GM12874 (cell line): ENCODE measurements at regions not wholly inside any gene's neighbourhood (a gene's known extent, or its start where the extent isn't known, plus 50 kb on each side); places are given as distances from the start of the nearest gene placed in this dataset.

ENCODE experiments used
- TF ChIP-seq, protein P1 (sequence below): IDR thresholded peaks from 2 replicates; pipeline ENCODE4 v1.5.1; 2011; ENCODE audit warnings: low read depth, mild to moderate bottlenecking, control low read depth, low read length, moderate library complexity; ENCODE audit not compliant: insufficient read depth

DNA sequence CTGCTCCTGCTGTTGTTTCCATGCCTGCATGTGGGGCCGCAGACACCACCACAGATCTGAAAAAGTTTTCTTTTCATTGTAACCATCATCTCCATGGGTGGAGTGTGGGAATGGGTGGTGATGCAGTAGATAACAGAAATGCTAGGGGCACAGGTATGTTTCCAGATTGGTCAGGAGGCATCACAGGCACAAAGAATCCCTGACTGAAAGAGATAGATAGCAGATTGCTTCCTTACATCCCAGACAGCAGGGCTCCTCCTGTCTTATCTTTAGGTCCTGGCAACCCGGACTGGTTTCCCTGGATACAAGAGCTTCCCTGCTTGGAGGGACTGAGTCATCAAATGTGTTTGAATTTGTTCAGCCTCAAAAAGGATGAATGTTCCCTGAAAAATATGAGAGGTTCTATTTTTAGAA, 1937.6 kb downstream of the PCDH9 start:
- TF ChIP-seq, protein P1, sequence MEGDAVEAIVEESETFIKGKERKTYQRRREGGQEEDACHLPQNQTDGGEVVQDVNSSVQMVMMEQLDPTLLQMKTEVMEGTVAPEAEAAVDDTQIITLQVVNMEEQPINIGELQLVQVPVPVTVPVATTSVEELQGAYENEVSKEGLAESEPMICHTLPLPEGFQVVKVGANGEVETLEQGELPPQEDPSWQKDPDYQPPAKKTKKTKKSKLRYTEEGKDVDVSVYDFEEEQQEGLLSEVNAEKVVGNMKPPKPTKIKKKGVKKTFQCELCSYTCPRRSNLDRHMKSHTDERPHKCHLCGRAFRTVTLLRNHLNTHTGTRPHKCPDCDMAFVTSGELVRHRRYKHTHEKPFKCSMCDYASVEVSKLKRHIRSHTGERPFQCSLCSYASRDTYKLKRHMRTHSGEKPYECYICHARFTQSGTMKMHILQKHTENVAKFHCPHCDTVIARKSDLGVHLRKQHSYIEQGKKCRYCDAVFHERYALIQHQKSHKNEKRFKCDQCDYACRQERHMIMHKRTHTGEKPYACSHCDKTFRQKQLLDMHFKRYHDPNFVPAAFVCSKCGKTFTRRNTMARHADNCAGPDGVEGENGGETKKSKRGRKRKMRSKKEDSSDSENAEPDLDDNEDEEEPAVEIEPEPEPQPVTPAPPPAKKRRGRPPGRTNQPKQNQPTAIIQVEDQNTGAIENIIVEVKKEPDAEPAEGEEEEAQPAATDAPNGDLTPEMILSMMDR, result no peak

DNA sequence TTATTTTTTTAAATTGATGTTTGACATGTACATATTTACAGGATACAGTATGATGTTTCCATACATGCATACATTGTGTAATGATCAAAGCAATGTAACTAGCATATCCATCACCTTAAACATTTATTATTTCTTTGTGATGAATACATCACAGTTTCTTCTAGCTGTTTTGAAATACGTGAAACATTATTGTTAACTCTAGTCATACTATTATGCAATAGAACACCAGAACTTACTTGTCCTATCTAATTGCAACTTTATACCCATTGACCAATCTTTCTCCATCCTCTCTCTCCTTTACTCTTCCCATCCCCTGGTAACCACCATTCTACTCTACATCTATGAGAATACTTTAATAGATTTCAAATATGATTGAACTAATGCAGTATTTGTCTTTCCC, 1942.7 kb downstream of the PCDH9 start:
- TF ChIP-seq, protein P1, result no peak

DNA sequence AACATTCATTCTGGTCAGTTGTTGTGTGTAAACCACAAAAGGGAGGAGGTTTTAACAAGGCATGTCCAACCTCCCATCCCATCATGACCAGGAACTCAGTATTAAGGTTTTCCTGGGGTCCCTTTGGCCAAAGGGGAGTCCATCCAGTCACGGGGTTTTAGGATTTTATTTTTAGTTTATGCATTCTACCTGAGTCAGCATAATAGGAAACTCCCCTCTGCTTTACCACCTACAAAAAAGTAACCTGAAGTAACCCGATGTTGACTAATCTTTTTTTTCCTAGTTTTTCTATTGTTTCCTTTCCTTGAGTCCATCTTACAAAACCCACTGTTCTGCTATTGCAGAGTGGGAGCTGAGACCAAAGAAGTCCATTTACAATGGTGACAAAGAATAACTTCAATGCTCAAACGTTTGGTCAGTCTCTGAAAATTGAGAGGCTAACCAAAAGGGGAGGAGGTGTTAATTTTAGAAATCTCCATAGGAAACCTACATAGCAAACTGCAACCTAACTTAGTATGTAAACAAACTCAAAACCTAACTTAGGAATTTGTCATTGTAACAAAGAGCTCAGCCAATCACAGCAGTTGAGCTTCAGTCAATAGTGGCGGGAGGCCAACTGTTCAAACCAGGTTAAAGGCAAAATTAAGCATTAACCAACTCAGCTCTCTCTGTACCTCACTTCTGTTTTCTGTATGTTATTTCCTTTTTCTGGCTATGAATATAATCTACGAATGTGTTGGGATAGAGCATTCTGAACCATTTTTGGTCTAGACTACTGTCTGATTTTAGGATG, 1954.1 kb downstream of the PCDH9 start:
- TF ChIP-seq, protein P1, result no peak

DNA sequence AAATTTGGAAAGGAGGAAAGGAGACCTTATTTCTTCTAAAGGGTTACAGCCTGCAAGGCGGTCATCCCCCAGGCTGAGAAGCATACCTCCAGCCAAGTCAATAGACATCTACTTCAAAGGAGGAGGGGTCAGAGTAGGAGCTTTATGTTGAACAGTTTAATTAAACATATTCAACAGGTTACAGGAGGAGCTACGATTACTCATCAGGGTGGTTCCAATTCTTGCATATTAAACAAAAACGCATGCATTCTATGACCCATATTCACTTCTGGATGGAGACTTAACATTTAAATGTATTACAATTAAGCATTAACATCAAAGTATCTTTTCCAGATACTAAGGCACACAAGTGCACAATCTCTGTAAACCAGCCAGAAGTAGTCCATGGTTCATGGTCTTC, 1955.0 kb downstream of the PCDH9 start:
- TF ChIP-seq, protein P1, result no peak

DNA sequence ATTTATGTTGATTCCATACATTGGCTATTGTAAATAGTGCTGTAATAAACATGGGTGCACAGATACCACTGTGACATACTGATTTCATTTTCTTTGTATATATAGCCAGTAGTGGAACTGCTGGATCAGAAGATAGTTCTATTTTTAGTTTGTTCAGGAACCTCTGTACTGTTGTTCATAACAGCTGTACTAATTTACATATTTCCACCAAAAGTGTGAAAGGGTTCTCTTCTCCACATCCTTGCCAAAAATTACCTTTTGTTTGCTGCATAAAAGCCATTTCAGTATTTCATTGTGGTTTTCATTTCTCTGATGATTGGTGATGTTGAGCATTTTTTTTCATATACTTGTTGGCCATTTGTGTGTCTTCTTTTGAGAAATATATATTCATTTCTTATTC, 1962.1 kb downstream of the PCDH9 start:
- TF ChIP-seq, protein P1, result no peak

DNA sequence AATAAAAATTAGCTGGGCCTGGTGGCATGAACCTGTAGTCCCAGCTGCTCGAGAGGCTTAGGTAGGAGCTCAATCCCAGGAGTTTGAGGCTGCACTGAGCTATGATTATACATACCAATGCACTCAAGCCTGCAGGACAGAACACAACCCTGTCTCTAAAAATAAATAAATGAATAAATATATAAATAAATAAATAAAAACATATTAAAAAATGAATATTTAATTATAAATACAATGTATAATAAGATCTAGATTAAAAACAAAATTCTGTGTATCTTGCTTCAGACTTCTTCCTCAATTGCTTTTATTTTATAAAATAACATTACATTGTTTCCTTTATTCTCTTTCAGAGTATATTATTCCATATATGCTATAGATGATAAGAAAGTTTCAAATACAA, 1964.1 kb downstream of the PCDH9 start:
- TF ChIP-seq, protein P1, result no peak

DNA sequence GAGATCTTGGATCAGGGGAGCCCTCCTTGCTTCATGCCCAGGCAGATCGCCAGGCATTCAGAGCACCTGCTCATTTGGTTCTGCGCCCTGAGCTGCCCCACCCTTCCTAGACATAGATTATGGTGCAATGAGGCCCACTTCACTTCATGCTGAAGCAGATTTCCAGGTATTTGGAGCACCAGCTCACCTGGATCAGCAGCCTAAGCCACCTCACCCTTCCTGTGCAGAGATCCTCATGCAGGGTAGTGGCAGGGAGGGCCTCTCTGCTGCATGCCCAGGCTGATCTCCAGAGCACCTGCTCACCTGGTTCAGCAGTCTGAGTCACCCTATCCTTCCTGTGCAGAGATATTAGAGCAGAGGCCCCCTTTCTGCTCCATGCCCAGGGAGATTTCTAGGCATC, 1966.1 kb downstream of the PCDH9 start:
- TF ChIP-seq, protein P1, result no peak
